Ramos (cell line): ENCODE measurements at regions not wholly inside any gene's neighbourhood (a gene's known extent, or its start where the extent isn't known, plus 50 kb on each side); places are given as distances from the start of the nearest gene placed in this dataset.

Experiments used
- in situ Hi-C: fragments of 300-500 bp; cut with MboI; formaldehyde crosslinking; loops from one replicate; pipeline ENCODE4 v1.14.3; 2022; ENCODE audit warnings: low sequenced_read_pairs; ENCODE audit not compliant: unreplicated experiment

- in situ Hi-C loops: no loop called here
Observed at GRCh38 chr20:11296221-11296620, 621.5 kb upstream of the BTBD3 start.

GRCh38 chr20:11296951-11297350 lies 620.7 kb upstream of the BTBD3 start:
- in situ Hi-C loops: no loop called here

- in situ Hi-C loops: no loop called here
Observed at GRCh38 chr20:11301699-11302098, 616.0 kb upstream of the BTBD3 start.

- in situ Hi-C loops: no loop called here
Observed at GRCh38 chr20:11302436-11302835, 615.3 kb upstream of the BTBD3 start.

- in situ Hi-C loops: no loop called here
Observed at GRCh38 chr20:11304795-11305194, 612.9 kb upstream of the BTBD3 start.

GRCh38 chr20:11305406-11305805 lies 612.3 kb upstream of the BTBD3 start:
- in situ Hi-C loops: no loop called here

- in situ Hi-C loops: no loop called here
Observed at GRCh38 chr20:11311659-11312224, 606.0 kb upstream of the BTBD3 start.

- in situ Hi-C loops: no loop called here
Observed at GRCh38 chr20:11315525-11315924, 602.2 kb upstream of the BTBD3 start.

GRCh38 chr20:11316244-11316643 lies 601.4 kb upstream of the BTBD3 start:
- in situ Hi-C loops: no loop called here

- in situ Hi-C loops: no loop called here
Observed at GRCh38 chr20:11320033-11320432, 597.7 kb upstream of the BTBD3 start.

GRCh38 chr20:11323816-11324215 lies 593.9 kb upstream of the BTBD3 start:
- in situ Hi-C loops: no loop called here

- in situ Hi-C loops: no loop called here
Observed at GRCh38 chr20:11324990-11325389, 592.7 kb upstream of the BTBD3 start.

GRCh38 chr20:11328839-11329238 lies 588.9 kb upstream of the BTBD3 start:
- in situ Hi-C loops: no loop called here

- in situ Hi-C loops: no loop called here
Observed at GRCh38 chr20:11329271-11329670, 588.4 kb upstream of the BTBD3 start.

- in situ Hi-C loops: no loop called here
Observed at GRCh38 chr20:11331096-11331495, 586.6 kb upstream of the BTBD3 start.

GRCh38 chr20:11332381-11332780 lies 585.3 kb upstream of the BTBD3 start:
- in situ Hi-C loops: no loop called here

- in situ Hi-C loops: no loop called here
Observed at GRCh38 chr20:11333634-11334033, 584.1 kb upstream of the BTBD3 start.

GRCh38 chr20:11337361-11338130 lies 580.1 kb upstream of the BTBD3 start:
- in situ Hi-C loops: no loop called here

GRCh38 chr20:11338496-11339306 lies 579.0 kb upstream of the BTBD3 start:
- in situ Hi-C loops: no loop called here

GRCh38 chr20:11344939-11345338 lies 572.8 kb upstream of the BTBD3 start:
- in situ Hi-C loops: no loop called here

GRCh38 chr20:11347738-11348137 lies 570.0 kb upstream of the BTBD3 start:
- in situ Hi-C loops: no loop called here
